H1 (cell line): ENCODE measurements at regions not wholly inside any gene's neighbourhood (a gene's known extent, or its start where the extent isn't known, plus 50 kb on each side); places are given as distances from the start of the nearest gene placed in this dataset.

Source experiments
- EP300 ChIP-seq, 2 experiments: IDR thresholded peaks; 1 replicate in 1 of 2; 2 replicates in 1 of 2; pipeline ENCODE4 v1.6.1; 2011 to 2012; ENCODE audit warnings: low read depth in 2 of 2, low read length in 2 of 2, mild to moderate bottlenecking in 2 of 2, borderline replicate concordance in 1 of 2, inconsistent platforms in 1 of 2, moderate library complexity in 1 of 2
- JUN ChIP-seq: IDR thresholded peaks from 2 replicates; pipeline ENCODE4 v1.6.1; 2011; ENCODE audit warnings: low read depth, mild to moderate bottlenecking, improper control_type of control experiment, low read length
- POLR2A ChIP-seq, 2 experiments: IDR thresholded peaks; 1 replicate in 1 of 2; 2 replicates in 1 of 2; pipeline ENCODE4 v1.6.1; 2011; ENCODE audit warnings: low read depth in 2 of 2, low read length in 2 of 2, mild to moderate bottlenecking in 2 of 2; ENCODE audit errors: control extremely low read depth in 1 of 2
- POLR2AphosphoS5 ChIP-seq: IDR thresholded peaks from 2 replicates; pipeline ENCODE4 v1.6.1; 2011; ENCODE audit warnings: low read depth, low read length
- RBBP5 ChIP-seq: IDR thresholded peaks from 2 replicates; pipeline ENCODE4 v1.7.1; 2012; ENCODE audit warnings: low read depth, mild to moderate bottlenecking, inconsistent platforms, low read length, moderate library complexity, borderline replicate concordance
- SIN3A ChIP-seq, 2 experiments: IDR thresholded peaks in 1 of 2; conservative IDR thresholded peaks in 1 of 2; 2 replicates each; pipeline ENCODE4 v1.6.1; 2011 to 2012; ENCODE audit warnings: low read length in 2 of 2, improper control_type of control experiment in 1 of 2, low read depth in 1 of 2, mild to moderate bottlenecking in 1 of 2
- ZNF274 ChIP-seq: IDR thresholded peaks from 2 replicates; pipeline ENCODE4 v1.7.0; 2012; ENCODE audit warnings: low read length, borderline replicate concordance; ENCODE audit errors: extremely low read depth
- TF ChIP-seq, protein P1 (sequence below), 3 experiments: IDR thresholded peaks; 1 replicate in 2 of 3; 2 replicates in 1 of 3; pipeline versions ENCODE4 v1.5.1 to v1.6.1; 2011; ENCODE audit warnings: low read length in 3 of 3, mild to moderate bottlenecking in 3 of 3, inconsistent platforms in 2 of 3, low read depth in 1 of 3, moderate library complexity in 1 of 3; ENCODE audit not compliant: insufficient read depth in 1 of 3; ENCODE audit errors: control extremely low read depth in 1 of 3

DNA sequence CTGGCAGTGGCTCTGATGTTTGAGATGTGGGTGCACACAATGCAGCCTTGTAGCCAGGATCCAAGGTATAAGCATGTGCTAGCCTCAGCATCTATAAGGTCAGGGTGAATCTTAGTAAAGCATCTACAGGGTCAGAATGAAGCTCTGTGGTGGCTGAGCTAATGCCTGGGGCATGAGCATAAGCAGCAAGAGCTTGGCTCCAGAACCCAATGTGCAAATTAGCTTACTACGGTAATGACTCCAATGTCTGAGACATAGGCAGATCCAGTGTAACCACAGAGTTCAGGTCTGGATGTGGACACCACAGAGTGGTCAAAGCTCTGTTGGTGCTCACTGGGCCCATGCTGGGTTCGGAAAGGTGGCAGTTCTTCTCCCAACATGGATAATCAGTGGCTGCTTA lies 304.5 kb upstream of the NECTIN3 start:
- TF ChIP-seq, protein P1, sequence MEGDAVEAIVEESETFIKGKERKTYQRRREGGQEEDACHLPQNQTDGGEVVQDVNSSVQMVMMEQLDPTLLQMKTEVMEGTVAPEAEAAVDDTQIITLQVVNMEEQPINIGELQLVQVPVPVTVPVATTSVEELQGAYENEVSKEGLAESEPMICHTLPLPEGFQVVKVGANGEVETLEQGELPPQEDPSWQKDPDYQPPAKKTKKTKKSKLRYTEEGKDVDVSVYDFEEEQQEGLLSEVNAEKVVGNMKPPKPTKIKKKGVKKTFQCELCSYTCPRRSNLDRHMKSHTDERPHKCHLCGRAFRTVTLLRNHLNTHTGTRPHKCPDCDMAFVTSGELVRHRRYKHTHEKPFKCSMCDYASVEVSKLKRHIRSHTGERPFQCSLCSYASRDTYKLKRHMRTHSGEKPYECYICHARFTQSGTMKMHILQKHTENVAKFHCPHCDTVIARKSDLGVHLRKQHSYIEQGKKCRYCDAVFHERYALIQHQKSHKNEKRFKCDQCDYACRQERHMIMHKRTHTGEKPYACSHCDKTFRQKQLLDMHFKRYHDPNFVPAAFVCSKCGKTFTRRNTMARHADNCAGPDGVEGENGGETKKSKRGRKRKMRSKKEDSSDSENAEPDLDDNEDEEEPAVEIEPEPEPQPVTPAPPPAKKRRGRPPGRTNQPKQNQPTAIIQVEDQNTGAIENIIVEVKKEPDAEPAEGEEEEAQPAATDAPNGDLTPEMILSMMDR (IDR thresholded peaks at IDR 0.05; ENCODE audit: control extremely low read depth in 1 of 3, insufficient read depth in 1 of 3, low read depth in 1 of 3, low read length in 3 of 3): no peak
- TF ChIP-seq POLR2A (IDR thresholded peaks at IDR 0.05; ENCODE audit: control extremely low read depth in 1 of 2, low read depth in 2 of 2, low read length in 2 of 2) (no peak), SIN3A (conservative IDR thresholded peaks at IDR 0.05 in 1 of 2, IDR thresholded peaks at IDR 0.05 in 1 of 2; ENCODE audit: low read depth in 1 of 2, low read length in 2 of 2) (no peak), EP300 (IDR thresholded peaks at IDR 0.05; ENCODE audit: borderline replicate concordance in 1 of 2, low read depth in 2 of 2, low read length in 2 of 2) (no peak), JUN (no peak), POLR2AphosphoS5 (no peak), ZNF274 (no peak), RBBP5 (no peak)
